Ectodermal cell (in vitro differentiated cells): ENCODE measurements at regions not wholly inside any gene's neighbourhood (a gene's known extent, or its start where the extent isn't known, plus 50 kb on each side); places are given as distances from the start of the nearest gene placed in this dataset.

Source experiments
- H3K27ac ChIP-seq: 2 replicates; pipeline ENCODE4 v1.7.0; 2013; ENCODE audit warnings: mild to moderate bottlenecking, low read depth, low read length; ENCODE audit not compliant: insufficient read depth, poor library complexity, severe bottlenecking
- H3K27me3 ChIP-seq: 2 replicates; pipeline ENCODE4 v1.7.0; 2013; ENCODE audit warnings: mild to moderate bottlenecking, low read length; ENCODE audit not compliant: insufficient read depth, control insufficient read depth, poor library complexity, severe bottlenecking
- H3K36me3 ChIP-seq: one replicate; pipeline ENCODE4 v1.7.0; 2013; ENCODE audit warnings: low read length; ENCODE audit not compliant: control insufficient read depth, insufficient read depth
- H3K4me1 ChIP-seq: one replicate; pipeline ENCODE4 v1.7.0; 2013; ENCODE audit warnings: low read length; ENCODE audit not compliant: control insufficient read depth, insufficient read depth
- H3K4me3 ChIP-seq: 2 replicates; pipeline ENCODE4 v1.7.0; 2013; ENCODE audit warnings: low read depth, low read length, control low read depth; ENCODE audit not compliant: insufficient read depth
- H3K9me3 ChIP-seq: 2 replicates; pipeline ENCODE4 v1.7.0; 2013; ENCODE audit warnings: mild to moderate bottlenecking, low read length, moderate library complexity; ENCODE audit not compliant: control insufficient read depth
- WGBS, 2 experiments: methylation state at CpG; one replicate each; pipeline ENCODE4 v1.1.7; 2013; ENCODE audit warnings: missing lambda C conversion rate in 2 of 2; 5-methylcytosine and 5-hydroxymethylcytosine counted together

DNA sequence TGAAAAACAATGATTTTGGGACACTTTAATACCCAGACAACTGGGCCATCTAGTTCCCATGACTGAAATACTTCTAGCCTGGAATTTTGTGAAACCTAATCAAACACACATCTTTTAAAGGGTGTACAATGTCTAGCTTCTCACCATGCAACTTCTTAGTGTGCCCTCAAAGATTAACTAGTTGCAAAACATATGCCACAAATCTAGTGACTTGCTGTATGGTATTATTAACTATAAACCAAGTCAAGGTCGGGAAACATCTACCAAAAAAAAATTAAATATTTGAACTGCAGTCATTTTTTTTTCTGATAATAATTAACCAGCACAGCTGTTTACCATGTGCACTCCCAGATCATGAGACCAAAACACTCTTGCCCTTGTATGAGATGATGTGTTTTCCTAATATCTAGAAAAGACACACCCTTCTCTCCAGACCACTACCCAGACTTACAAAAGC is 171.8 kb upstream of the FOXN3 start:
- Histone ChIP-seq H3K27me3 (no peaks in the 10 kb centered on the region), H3K4me1 (peaks cover 8% of the 10 kb centered on the region), H3K4me3 (no peak overlapping the region), H3K36me3 (no peaks in the 10 kb centered on the region), H3K27ac (no peak overlapping the region), H3K9me3 (peaks cover 3% of the 10 kb centered on the region)
- WGBS, 2 experiments = 100% methylated on average over 1 of the region's 1 CpG; no CpG with 5 or more reads in 1 of the 2 experiments

DNA sequence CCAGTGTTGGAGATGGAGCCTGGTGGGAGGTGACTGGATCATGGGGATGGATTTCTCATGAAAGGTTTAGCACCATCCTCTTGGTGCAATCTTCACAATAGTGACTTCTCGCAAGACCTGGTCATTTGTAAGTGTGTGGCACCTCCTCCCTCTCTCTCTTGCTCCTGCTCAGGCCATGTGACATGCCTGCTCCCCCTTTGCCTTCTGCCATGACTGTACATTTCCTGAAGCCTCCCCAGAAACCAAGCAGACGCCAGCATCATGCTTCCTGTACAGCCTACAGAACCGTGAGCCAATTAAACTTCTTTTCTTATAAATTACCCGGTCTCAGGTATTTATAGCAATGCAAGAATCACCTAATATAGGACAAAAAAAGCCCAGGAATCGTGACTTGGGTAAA is 171.0 kb upstream of the FOXN3 start:
- Histone ChIP-seq H3K27ac (no peak overlapping the region), H3K36me3 (no peaks in the 10 kb centered on the region), H3K27me3 (no peaks in the 10 kb centered on the region), H3K9me3 (peaks cover 3% of the 10 kb centered on the region), H3K4me3 (no peak overlapping the region), H3K4me1 (peaks cover 8% of the 10 kb centered on the region)
- 90 to 94% methylated on average over 5 of the region's 5 CpGs for WGBS, 2 experiments

DNA sequence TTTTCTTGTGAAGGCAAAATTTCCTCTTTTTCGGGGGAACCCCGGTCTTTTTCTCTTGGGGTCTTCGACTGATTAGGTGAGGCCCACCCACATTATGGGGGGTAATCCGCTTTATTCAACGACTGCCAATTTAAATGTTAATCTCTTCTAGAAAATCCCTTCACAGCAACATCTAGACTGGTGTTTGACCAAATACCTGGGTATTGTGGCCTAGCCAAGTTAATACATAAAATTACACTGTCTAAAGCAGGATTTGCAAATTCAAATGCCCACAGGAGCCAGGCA is 170.0 kb upstream of the FOXN3 start:
- Histone ChIP-seq H3K9me3 (peaks cover 3% of the 10 kb centered on the region), H3K27me3 (no peaks in the 10 kb centered on the region), H3K27ac (no peak overlapping the region), H3K4me3 (no peak overlapping the region), H3K4me1 (peaks cover 8% of the 10 kb centered on the region), H3K36me3 (no peaks in the 10 kb centered on the region)
- WGBS, 2 experiments = 83 to 95% methylated on average over 5 of the region's 5 CpGs

DNA sequence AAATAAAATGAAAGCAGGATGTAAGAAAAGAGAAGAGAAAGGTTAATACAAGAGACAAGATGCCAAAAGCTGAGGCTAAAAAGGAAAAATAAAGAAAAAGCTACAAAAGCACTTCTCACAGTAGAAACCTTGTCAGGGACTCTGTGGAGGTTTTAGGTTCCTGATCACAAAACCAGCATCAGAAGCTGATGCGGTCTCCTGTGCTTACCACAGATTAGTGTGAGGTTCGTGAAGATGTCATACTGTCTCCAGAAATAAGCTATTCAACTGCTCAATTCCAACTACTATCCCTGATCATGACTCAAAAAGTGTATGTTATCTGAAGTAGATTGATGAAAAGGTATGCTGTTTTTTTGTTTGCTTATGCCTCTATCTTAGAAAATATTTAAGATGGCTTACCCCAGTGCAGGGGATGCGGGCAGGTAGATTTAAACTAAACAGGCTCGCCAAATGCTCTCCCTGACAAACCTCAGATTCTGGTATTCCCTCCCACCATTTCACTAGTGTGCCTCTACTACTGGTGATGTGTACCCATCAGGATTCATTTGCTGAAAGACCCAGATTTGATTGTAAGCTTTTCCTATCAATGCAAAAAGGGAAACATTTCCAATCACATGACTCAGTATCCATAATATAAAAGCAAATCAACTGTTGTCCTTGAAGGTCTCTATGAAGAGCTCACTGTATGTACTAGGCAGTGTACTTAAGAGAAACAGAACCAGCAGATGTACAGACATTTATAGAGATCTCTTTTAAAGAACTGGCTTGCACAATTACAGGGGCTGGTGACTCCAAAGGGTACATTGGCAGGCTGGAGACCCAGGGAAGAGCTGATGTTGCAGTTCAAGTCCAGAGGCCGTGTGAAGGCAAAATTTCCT is 169.5 kb upstream of the FOXN3 start:
- Histone ChIP-seq H3K4me1 (peaks cover 8% of the 10 kb centered on the region), H3K27me3 (no peaks in the 10 kb centered on the region), H3K4me3 (no peak overlapping the region), H3K36me3 (no peaks in the 10 kb centered on the region), H3K27ac (no peak overlapping the region), H3K9me3 (peaks cover 3% of the 10 kb centered on the region)
- 86 to 93% methylated on average over 5 of the region's 5 CpGs for WGBS, 2 experiments

DNA sequence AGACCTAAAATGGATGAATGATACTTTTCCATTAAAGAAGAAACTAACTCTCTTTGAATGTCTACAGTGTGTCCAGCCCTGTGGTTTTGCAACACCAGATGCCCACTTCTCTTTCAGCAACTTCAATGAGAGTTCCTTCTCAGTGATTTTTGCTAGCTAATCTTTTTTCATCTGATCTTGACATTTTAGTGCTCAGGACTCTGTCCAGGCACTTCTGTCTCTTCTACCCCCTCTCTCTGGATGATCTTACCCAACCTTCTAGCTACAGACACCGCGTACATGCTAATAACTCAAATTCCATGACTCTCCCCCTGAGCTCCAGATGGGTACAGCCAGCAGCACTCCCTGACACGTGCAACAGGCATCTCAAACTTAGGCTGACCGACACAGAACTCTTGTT is 161.1 kb upstream of the FOXN3 start:
- H3K4me1 ChIP-seq = peaks cover 3% of the 10 kb centered on the region
- H3K36me3 ChIP-seq = no peaks in the 10 kb centered on the region
- H3K4me3 ChIP-seq = no peak overlapping the region
- H3K9me3 ChIP-seq = no peaks in the 10 kb centered on the region
- H3K27ac ChIP-seq = no peak overlapping the region
- 72 to 79% methylated on average over 4 of the region's 4 CpGs for WGBS, 2 experiments
- H3K27me3 ChIP-seq = no peaks in the 10 kb centered on the region

DNA sequence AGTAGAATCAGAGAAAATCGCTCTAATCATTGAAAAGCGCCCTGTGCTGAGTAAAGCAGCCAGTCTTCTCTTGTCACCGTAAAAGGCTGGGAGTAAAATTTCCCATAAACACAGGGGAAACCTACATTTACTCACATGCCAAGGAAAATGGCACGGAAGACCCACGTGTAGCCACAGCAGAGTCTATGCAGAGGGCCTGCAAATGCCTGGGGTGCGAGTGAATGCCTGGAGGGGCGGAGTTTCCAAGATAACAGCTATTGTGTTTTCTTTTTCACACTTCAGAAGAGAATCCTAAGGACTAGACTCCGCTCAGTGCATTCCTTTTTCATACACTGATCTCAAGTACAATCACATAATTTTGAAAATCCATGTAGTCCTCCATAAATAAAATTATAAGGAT is 159.9 kb upstream of the FOXN3 start:
- H3K27me3 ChIP-seq = no peaks in the 10 kb centered on the region
- H3K9me3 ChIP-seq = no peaks in the 10 kb centered on the region
- no peak overlapping the region for H3K27ac ChIP-seq
- peaks cover 3% of the 10 kb centered on the region for H3K4me1 ChIP-seq
- H3K4me3 ChIP-seq = no peak overlapping the region
- 28 to 33% methylated on average over 8 of the region's 8 CpGs for WGBS, 2 experiments
- no peaks in the 10 kb centered on the region for H3K36me3 ChIP-seq

DNA sequence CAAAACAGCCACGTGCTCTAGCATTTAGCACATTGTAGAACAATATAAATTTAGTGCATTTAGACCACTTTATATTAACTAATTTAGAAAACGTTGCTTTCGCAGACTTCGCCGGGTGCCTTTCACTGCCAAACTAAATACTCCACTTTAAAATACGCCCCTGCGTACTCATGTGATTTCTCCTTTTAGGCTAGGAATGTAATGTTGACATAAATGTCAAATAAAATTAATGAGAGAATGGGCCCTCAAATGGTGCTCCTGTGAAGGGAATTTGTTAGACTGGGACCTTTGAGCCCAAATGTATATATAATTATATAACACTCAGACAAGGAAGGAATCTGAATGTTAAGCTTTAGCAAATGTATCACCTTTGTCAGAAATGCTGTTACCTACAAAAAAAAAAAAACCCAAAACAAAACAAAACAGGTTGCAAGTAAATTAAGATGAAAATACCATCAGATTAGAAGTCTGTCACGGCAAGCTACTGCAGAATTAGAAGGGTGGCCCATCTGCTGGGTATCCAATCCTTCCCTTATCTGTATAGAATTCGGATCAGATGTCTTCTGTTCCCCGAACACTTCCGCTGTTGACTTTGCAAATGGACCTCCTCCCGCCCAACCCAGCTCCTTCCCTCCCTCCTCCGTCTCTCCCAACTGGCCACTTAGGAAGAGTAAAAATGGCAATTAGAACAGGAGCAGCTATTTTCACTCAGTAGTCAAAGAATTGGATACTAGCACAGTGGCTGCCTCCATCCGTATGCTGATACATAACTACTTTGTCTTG is 159.3 kb upstream of the FOXN3 start:
- H3K4me3 ChIP-seq = no peak overlapping the region
- no peak overlapping the region for H3K27ac ChIP-seq
- H3K9me3 ChIP-seq = no peaks in the 10 kb centered on the region
- peaks cover 3% of the 10 kb centered on the region for H3K4me1 ChIP-seq
- H3K36me3 ChIP-seq = no peaks in the 10 kb centered on the region
- H3K27me3 ChIP-seq = no peaks in the 10 kb centered on the region
- 44 to 59% methylated on average over 10 to 14 of the region's 14 CpGs for WGBS, 2 experiments

DNA sequence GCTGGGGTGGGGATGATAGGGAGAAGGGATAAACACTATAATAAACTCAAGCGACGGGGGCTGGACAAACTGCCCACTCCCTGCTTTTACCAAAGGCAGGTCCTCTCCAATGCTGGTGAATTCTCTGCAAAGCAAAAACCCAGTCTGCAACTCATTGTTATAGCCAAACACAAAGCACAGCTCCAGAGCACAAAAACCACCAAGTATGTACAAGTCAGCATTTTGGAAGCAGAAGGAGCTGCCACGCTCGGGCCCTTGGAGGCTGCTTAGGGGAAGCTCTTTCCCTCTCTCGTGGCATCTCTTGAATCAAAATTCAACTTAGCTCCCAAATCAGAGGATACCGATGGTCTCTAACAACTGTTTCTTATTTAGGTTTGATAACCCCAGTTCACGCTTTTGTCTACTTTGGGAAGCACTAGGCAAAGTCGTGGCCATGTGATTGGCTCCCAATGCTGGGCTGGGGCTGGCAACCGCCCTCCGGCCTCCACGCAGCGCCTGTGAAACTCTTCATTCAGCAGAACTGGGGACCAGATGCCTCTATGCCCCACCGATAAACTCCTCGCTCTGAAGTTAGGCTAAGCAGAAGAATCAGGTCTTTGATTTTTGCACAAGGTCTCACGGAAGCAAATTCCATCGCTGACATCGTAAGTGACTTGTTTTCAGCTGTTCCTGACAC is 158.5 kb upstream of the FOXN3 start:
- H3K27me3 ChIP-seq = no peaks in the 10 kb centered on the region
- no peak overlapping the region for H3K4me3 ChIP-seq
- H3K36me3 ChIP-seq = no peaks in the 10 kb centered on the region
- no peak overlapping the region for H3K27ac ChIP-seq
- 92% methylated on average over 17 of the region's 17 CpGs for WGBS, 2 experiments
- no peaks in the 10 kb centered on the region for H3K9me3 ChIP-seq
- peaks cover 3% of the 10 kb centered on the region for H3K4me1 ChIP-seq

DNA sequence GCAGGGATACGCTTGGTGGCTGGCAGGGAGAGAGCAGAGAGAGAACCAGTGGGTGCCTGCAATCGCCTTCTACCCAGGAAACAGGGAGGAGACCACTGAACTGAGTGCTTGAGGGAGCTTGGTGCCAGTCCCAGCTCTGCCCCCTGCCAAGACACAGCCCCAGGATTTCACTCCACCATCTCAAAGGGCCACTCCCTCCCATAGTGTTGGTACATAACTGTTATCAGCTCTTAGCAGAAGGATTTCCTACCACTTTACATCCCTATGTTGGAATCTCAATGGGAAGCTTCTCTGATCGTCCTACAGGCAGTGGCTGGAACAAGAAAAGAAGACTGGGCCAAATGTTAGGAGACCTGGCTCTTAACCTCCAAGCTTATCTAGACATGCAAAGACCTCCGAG is 157.4 kb upstream of the FOXN3 start:
- Histone ChIP-seq H3K27ac (no peak overlapping the region), H3K9me3 (no peaks in the 10 kb centered on the region), H3K27me3 (no peaks in the 10 kb centered on the region), H3K4me3 (no peak overlapping the region), H3K36me3 (no peaks in the 10 kb centered on the region), H3K4me1 (peaks cover 3% of the 10 kb centered on the region)
- 90 to 94% methylated on average over 4 of the region's 4 CpGs for WGBS, 2 experiments

DNA sequence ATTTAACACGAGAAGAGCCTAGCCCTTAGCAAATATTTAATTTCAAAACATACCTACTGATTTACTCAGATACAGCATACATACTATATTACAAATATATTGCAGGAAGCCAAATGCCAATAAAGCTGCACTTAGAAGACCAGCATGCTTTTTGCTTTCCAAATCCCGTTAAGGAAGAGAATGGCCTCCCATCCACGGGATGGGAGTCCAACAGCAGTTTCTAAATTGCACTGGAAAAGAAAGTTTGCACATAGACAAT is 156.3 kb upstream of the FOXN3 start:
- peaks cover 3% of the 10 kb centered on the region for H3K4me1 ChIP-seq
- 92 to 94% methylated on average over 3 of the region's 3 CpGs for WGBS, 2 experiments

More for the DNA sequence above, 156.3 kb upstream of the FOXN3 start:
- Histone ChIP-seq H3K27me3 (no peaks in the 10 kb centered on the region), H3K9me3 (no peaks in the 10 kb centered on the region), H3K4me3 (no peak overlapping the region), H3K36me3 (no peaks in the 10 kb centered on the region), H3K27ac (no peak overlapping the region)
